ENCODE measurements at regions not wholly inside any gene's neighbourhood (a gene's known extent, or its start where the extent isn't known, plus 50 kb on each side); places are given as distances from the start of the nearest gene placed in this dataset.

DNA sequence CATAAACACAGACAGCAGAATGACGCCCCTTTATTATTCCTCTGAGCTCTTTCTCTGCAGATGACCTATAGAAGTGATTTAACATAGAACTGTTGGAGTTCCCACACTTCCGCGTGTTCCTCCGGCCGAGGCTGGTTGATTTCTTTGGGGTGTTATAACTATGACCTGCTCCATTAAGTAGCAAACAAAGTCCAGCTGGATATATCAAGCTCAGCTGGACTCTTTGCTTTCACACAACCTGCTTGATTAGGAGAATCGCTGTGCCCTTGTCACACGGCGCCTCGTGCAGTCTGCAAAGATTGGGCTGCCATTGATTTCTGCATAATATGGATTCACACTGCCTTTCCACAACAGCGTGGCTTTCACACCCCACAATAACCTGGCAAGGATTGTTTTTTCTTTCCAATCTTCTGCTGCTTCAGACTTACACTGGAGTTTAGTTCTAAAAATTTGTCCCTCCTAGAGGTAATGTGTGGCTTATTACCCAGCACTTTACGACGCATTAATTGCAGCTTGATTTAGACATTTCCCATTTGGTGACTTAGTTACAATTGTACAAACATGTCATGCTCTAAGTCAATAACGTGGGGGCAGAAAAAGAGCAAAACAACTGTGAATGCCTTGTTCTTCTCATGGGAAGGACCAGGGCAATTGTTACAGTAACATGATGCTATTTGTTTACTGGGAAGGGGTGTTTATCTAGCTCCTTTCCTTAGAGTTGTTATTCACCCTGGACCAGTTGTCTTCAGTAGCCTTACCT is 485.7 kb downstream of the TXNL1 start:
- H3K36me3 Mint-ChIP-seq (ENCODE audit: insufficient read depth, unreplicated experiment): no peaks in the 10 kb centered on the region
- H3K36me3 ChIP-seq (ENCODE audit: control insufficient read depth, insufficient read depth, low read length): no peaks in the 10 kb centered on the region
- BruUV-seq (replicated peaks): no TSS peak
- POLR2A ChIA-PET: no interaction called here
- peaks cover 10% of the 10 kb centered on the region for H3K9me3 Mint-ChIP-seq (ENCODE audit: unreplicated experiment)
- CTCF ChIA-PET: no interaction called here
- H3K4me1 Mint-ChIP-seq (ENCODE audit: low read depth, unreplicated experiment): no peaks in the 10 kb centered on the region
- peaks cover 2% of the 10 kb centered on the region for H3K27me3 Mint-ChIP-seq (ENCODE audit: insufficient read depth, unreplicated experiment)
- no peaks in the 10 kb centered on the region for H3K9me3 ChIP-seq
- no peak for DNase-seq
- no peaks in the 10 kb centered on the region for H3K4me1 ChIP-seq
- H3K27me3 ChIP-seq (replicated peaks; ENCODE audit: control insufficient read depth, insufficient read depth, low read length): no peaks in the 10 kb centered on the region
- no peak overlapping the region for H3K27ac Mint-ChIP-seq (ENCODE audit: unreplicated experiment)
- TF ChIP-seq, protein P1, sequence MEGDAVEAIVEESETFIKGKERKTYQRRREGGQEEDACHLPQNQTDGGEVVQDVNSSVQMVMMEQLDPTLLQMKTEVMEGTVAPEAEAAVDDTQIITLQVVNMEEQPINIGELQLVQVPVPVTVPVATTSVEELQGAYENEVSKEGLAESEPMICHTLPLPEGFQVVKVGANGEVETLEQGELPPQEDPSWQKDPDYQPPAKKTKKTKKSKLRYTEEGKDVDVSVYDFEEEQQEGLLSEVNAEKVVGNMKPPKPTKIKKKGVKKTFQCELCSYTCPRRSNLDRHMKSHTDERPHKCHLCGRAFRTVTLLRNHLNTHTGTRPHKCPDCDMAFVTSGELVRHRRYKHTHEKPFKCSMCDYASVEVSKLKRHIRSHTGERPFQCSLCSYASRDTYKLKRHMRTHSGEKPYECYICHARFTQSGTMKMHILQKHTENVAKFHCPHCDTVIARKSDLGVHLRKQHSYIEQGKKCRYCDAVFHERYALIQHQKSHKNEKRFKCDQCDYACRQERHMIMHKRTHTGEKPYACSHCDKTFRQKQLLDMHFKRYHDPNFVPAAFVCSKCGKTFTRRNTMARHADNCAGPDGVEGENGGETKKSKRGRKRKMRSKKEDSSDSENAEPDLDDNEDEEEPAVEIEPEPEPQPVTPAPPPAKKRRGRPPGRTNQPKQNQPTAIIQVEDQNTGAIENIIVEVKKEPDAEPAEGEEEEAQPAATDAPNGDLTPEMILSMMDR (IDR thresholded peaks at IDR 0.05; ENCODE audit: insufficient read depth in 1 of 2, low read depth in 1 of 2, low read length in 1 of 2, severe bottlenecking in 1 of 2, unreplicated experiment in 1 of 2): no peak
- H3K4me3 ChIP-seq (ENCODE audit: low read depth, low read length): no peak overlapping the region
- H3K4me3 Mint-ChIP-seq (ENCODE audit: unreplicated experiment): no peak overlapping the region
- intact Hi-C loops (cut with micrococcal nuclease; ENCODE audit: unreplicated experiment): no loop called here

GRCh38 chr18:56148373-56148772 is 490.0 kb downstream of the TXNL1 start:
- TF ChIP-seq, protein P1 (IDR thresholded peaks at IDR 0.05; ENCODE audit: insufficient read depth in 1 of 2, low read depth in 1 of 2, low read length in 1 of 2, severe bottlenecking in 1 of 2, unreplicated experiment in 1 of 2): no peak
- BruUV-seq (replicated peaks): no TSS peak
- no peaks in the 10 kb centered on the region for H3K4me1 ChIP-seq
- H3K4me3 ChIP-seq (ENCODE audit: low read depth, low read length): no peak overlapping the region
- DNase-seq: no peak
- no peaks in the 10 kb centered on the region for H3K9me3 ChIP-seq
- no peaks in the 10 kb centered on the region for H3K36me3 ChIP-seq (ENCODE audit: control insufficient read depth, insufficient read depth, low read length)
- H3K27me3 ChIP-seq (replicated peaks; ENCODE audit: control insufficient read depth, insufficient read depth, low read length): no peaks in the 10 kb centered on the region
- peaks cover 2% of the 10 kb centered on the region for H3K27me3 Mint-ChIP-seq (ENCODE audit: insufficient read depth, unreplicated experiment)
- ChIA-PET CTCF (no interaction called here), POLR2A (no interaction called here)
- peaks cover 10% of the 10 kb centered on the region for H3K9me3 Mint-ChIP-seq (ENCODE audit: unreplicated experiment)
- H3K27ac Mint-ChIP-seq (ENCODE audit: unreplicated experiment): no peak overlapping the region
- intact Hi-C loops (cut with micrococcal nuclease; ENCODE audit: unreplicated experiment): no loop called here
- H3K36me3 Mint-ChIP-seq (ENCODE audit: insufficient read depth, unreplicated experiment): no peaks in the 10 kb centered on the region
- H3K4me1 Mint-ChIP-seq (ENCODE audit: low read depth, unreplicated experiment): no peaks in the 10 kb centered on the region
- no peak overlapping the region for H3K4me3 Mint-ChIP-seq (ENCODE audit: unreplicated experiment)

GRCh38 chr18:56146565-56146964 is 491.8 kb downstream of the TXNL1 start:
- TF ChIP-seq, protein P1 (IDR thresholded peaks at IDR 0.05; ENCODE audit: insufficient read depth in 1 of 2, low read depth in 1 of 2, low read length in 1 of 2, severe bottlenecking in 1 of 2, unreplicated experiment in 1 of 2): no peak
- Histone ChIP-seq H3K4me3 (ENCODE audit: low read depth, low read length) (no peak overlapping the region), H3K9me3 (no peaks in the 10 kb centered on the region), H3K36me3 (ENCODE audit: control insufficient read depth, insufficient read depth, low read length) (no peaks in the 10 kb centered on the region), H3K4me1 (no peaks in the 10 kb centered on the region), H3K27me3 (replicated peaks; ENCODE audit: control insufficient read depth, insufficient read depth, low read length) (no peaks in the 10 kb centered on the region)
- no peak overlapping the region for H3K27ac Mint-ChIP-seq (ENCODE audit: unreplicated experiment)
- intact Hi-C loops (cut with micrococcal nuclease; ENCODE audit: unreplicated experiment): no loop called here
- ChIA-PET CTCF (no interaction called here), POLR2A (no interaction called here)
- BruUV-seq (replicated peaks): no TSS peak
- no peaks in the 10 kb centered on the region for H3K36me3 Mint-ChIP-seq (ENCODE audit: insufficient read depth, unreplicated experiment)
- H3K4me1 Mint-ChIP-seq (ENCODE audit: low read depth, unreplicated experiment): no peaks in the 10 kb centered on the region
- peaks cover 10% of the 10 kb centered on the region for H3K9me3 Mint-ChIP-seq (ENCODE audit: unreplicated experiment)
- no peak for DNase-seq
- H3K4me3 Mint-ChIP-seq (ENCODE audit: unreplicated experiment): no peak overlapping the region
- peaks cover 2% of the 10 kb centered on the region for H3K27me3 Mint-ChIP-seq (ENCODE audit: insufficient read depth, unreplicated experiment)

All from Caco-2 (cell line).